HL-60 (cell line): ENCODE measurements at regions not wholly inside any gene's neighbourhood (a gene's known extent, or its start where the extent isn't known, plus 50 kb on each side); places are given as distances from the start of the nearest gene placed in this dataset.

Source experiments
- CTCF ChIP-seq: IDR thresholded peaks from one replicate; pipeline ENCODE4 v1.5.1; 2011; ENCODE audit warnings: low read length, control low read depth, inconsistent platforms; ENCODE audit not compliant: insufficient read depth
- GABPA ChIP-seq: IDR thresholded peaks from 2 replicates; pipeline ENCODE4 v1.6.1; 2012; ENCODE audit warnings: low read depth
- POLR2AphosphoS5 ChIP-seq: IDR thresholded peaks from 2 replicates; pipeline ENCODE4 v1.6.1; 2012; ENCODE audit warnings: low read depth
- REST ChIP-seq: IDR thresholded peaks from 2 replicates; pipeline ENCODE4 v1.6.1; 2012; ENCODE audit warnings: low read depth; ENCODE audit not compliant: insufficient replicate concordance
- SPI1 ChIP-seq: IDR thresholded peaks from 2 replicates; pipeline ENCODE4 v1.6.1; 2012; ENCODE audit warnings: low read depth, mild to moderate bottlenecking, borderline replicate concordance

GRCh38 chr4:33400504-33400903, 2680.3 kb downstream of the PCDH7 start:
- TF ChIP-seq REST (no peak), CTCF (no peak), GABPA (no peak), POLR2AphosphoS5 (no peak), SPI1 (no peak)
